Inflammatory macrophage (primary cell): ENCODE measurements at regions not wholly inside any gene's neighbourhood (a gene's known extent, or its start where the extent isn't known, plus 50 kb on each side); places are given as distances from the start of the nearest gene placed in this dataset.

Experiments used
- DNase-seq, 2 donors: peaks; one replicate each; pipeline ENCODE4 v3.0.0-alpha.2; 2020 to 2022

- DNase-seq: no peak
Observed at GRCh38 chr1:95431235-95431634, 197.2 kb downstream of the RWDD3 start.

- DNase-seq: no peak
Observed at GRCh38 chr1:95435611-95436010, 201.6 kb downstream of the RWDD3 start.

- DNase-seq: no peak
Observed at GRCh38 chr1:95437011-95437410, 203.0 kb downstream of the RWDD3 start.

- DNase-seq: no peak
Observed at GRCh38 chr1:95437781-95438180, 203.8 kb downstream of the RWDD3 start.

- DNase-seq: no peak
Observed at GRCh38 chr1:95438218-95438948, 204.4 kb downstream of the RWDD3 start.

GRCh38 chr1:95440511-95440910 lies 206.5 kb downstream of the RWDD3 start:
- no peak for DNase-seq

- no peak for DNase-seq
Observed at GRCh38 chr1:95449516-95449915, 215.5 kb downstream of the RWDD3 start.

GRCh38 chr1:95451054-95451453 lies 217.0 kb downstream of the RWDD3 start:
- no peak for DNase-seq

- no peak for DNase-seq
Observed at GRCh38 chr1:95451904-95452303, 217.9 kb downstream of the RWDD3 start.

GRCh38 chr1:95453053-95453452 lies 219.0 kb downstream of the RWDD3 start:
- DNase-seq: no peak

GRCh38 chr1:95467036-95467435 lies 233.0 kb downstream of the RWDD3 start:
- DNase-seq: no peak

GRCh38 chr1:95475686-95476457 lies 241.9 kb downstream of the RWDD3 start:
- no peak for DNase-seq

- no peak for DNase-seq
Observed at GRCh38 chr1:95496307-95496706, 262.3 kb downstream of the RWDD3 start.

- DNase-seq: no peak
Observed at GRCh38 chr1:95496773-95497172, 262.8 kb downstream of the RWDD3 start.

- DNase-seq: no peak
Observed at GRCh38 chr1:95497566-95497965, 263.6 kb downstream of the RWDD3 start.

- DNase-seq: no peak
Observed at GRCh38 chr1:95503278-95504030, 269.4 kb downstream of the RWDD3 start.

- no peak for DNase-seq
Observed at GRCh38 chr1:95504321-95504720, 270.3 kb downstream of the RWDD3 start.

GRCh38 chr1:95506736-95507414 lies 272.9 kb downstream of the RWDD3 start:
- DNase-seq: no peak

- DNase-seq: no peak
Observed at GRCh38 chr1:95509989-95510388, 276.0 kb downstream of the RWDD3 start.

- no peak for DNase-seq
Observed at GRCh38 chr1:95512925-95513324, 278.9 kb downstream of the RWDD3 start.

GRCh38 chr1:95517506-95517905 lies 283.5 kb downstream of the RWDD3 start:
- DNase-seq: no peak

- DNase-seq: no peak
Observed at GRCh38 chr1:95518310-95518709, 284.3 kb downstream of the RWDD3 start.

GRCh38 chr1:95520390-95520789 lies 286.4 kb downstream of the RWDD3 start:
- DNase-seq: no peak
